ENCODE measurements at regions not wholly inside any gene's neighbourhood (a gene's known extent, or its start where the extent isn't known, plus 50 kb on each side); places are given as distances from the start of the nearest gene placed in this dataset.

- Histone ChIP-seq H3K79me1 (ENCODE audit: low read length) (no peaks in the 10 kb centered on the region), H3K4ac (ENCODE audit: low read depth, low read length) (no peak overlapping the region), H4K91ac (ENCODE audit: low read depth, low read length) (no peak overlapping the region), H4K8ac (ENCODE audit: low read depth, low read length) (no peak overlapping the region), H3K27me3 (ENCODE audit: insufficient read depth, low read length) (no peaks in the 10 kb centered on the region), H3K27ac (ENCODE audit: low read depth, low read length) (no peak overlapping the region), H3K18ac (ENCODE audit: low read length) (no peak overlapping the region), H3K23ac (ENCODE audit: low read length) (no peak overlapping the region), H3K36me3 (ENCODE audit: control insufficient read depth in 1 of 2, insufficient read depth in 2 of 2, low read length in 2 of 2) (no peaks in the 10 kb centered on the region), H3K79me2 (ENCODE audit: control insufficient read depth, insufficient read depth, low read length, poor library complexity) (no peaks in the 10 kb centered on the region), H3K4me2 (ENCODE audit: low read length) (no peak overlapping the region), H3K9ac (ENCODE audit: low read length) (no peak overlapping the region), H4K12ac (ENCODE audit: low read depth, low read length) (peak overlapping the region; percentile 59), H3K4me3 (ENCODE audit: low read depth, low read length) (no peak overlapping the region), H3K14ac (ENCODE audit: low read length) (no peak overlapping the region), H2AK5ac (ENCODE audit: low read length) (no peak overlapping the region), H2BK5ac (ENCODE audit: low read depth, low read length, poor library complexity) (no peak overlapping the region), H3K4me1 (ENCODE audit: control insufficient read depth in 1 of 2, insufficient read depth in 2 of 2, low read length in 2 of 2) (no peaks in the 10 kb centered on the region), H3K9me3 (ENCODE audit: insufficient read depth, low read depth, low read length) (no peaks in the 10 kb centered on the region), H2BK120ac (ENCODE audit: insufficient read depth, low read length, poor library complexity) (no peak overlapping the region), H2AFZ (ENCODE audit: insufficient read depth, low read length, poor library complexity) (no peak overlapping the region), H2BK12ac (ENCODE audit: low read length) (no peak overlapping the region)
- DNase-seq, result no peak
- no CpG with 5 or more reads among the region's 5 CpGs for WGBS (ENCODE audit: extremely low coverage, insufficient coverage, insufficient read length)
Observed at GRCh38 chr10:121155742-121156474, 304.7 kb downstream of the WDR11 start.

DNA sequence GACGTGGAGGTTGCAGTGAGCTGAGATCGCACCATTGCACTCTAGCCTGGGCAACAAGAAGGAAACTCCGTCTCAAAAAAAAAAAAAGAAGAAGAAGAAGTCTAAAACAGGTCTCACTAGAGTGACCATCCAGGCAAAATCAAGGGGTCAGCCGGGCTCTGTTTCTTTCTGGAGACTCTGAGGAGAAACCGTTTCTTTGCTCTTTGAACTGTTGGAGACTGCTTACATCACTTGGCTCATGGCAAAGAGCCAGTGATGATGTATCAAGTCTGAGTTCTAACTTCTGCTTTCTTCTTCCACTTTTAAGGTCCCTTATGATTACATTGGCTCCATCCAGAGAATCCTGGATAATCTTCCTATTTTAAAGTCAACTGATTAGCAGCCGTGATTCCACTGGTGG lies 306.8 kb downstream of the WDR11 start:
- H3K23ac ChIP-seq (ENCODE audit: low read length), result no peak overlapping the region
- no peak overlapping the region for H2BK120ac ChIP-seq (ENCODE audit: insufficient read depth, low read length, poor library complexity)
- WGBS (ENCODE audit: extremely low coverage, insufficient coverage, insufficient read length), result no CpG with 5 or more reads among the region's 6 CpGs
- DNase-seq, result peak in 1 of 2 donors; percentile 40
- no peak overlapping the region for H4K91ac ChIP-seq (ENCODE audit: low read depth, low read length)
- no peak overlapping the region for H3K4ac ChIP-seq (ENCODE audit: low read depth, low read length)
- H2AFZ ChIP-seq (ENCODE audit: insufficient read depth, low read length, poor library complexity), result no peak overlapping the region
- H4K12ac ChIP-seq (ENCODE audit: low read depth, low read length), result no peak overlapping the region
- H3K4me1 ChIP-seq (ENCODE audit: control insufficient read depth in 1 of 2, insufficient read depth in 2 of 2, low read length in 2 of 2), result no peaks in the 10 kb centered on the region
- H3K27ac ChIP-seq (ENCODE audit: low read depth, low read length), result no peak overlapping the region
- no peak overlapping the region for H2AK5ac ChIP-seq (ENCODE audit: low read length)
- H3K79me1 ChIP-seq (ENCODE audit: low read length), result no peaks in the 10 kb centered on the region
- no peaks in the 10 kb centered on the region for H3K36me3 ChIP-seq (ENCODE audit: control insufficient read depth in 1 of 2, insufficient read depth in 2 of 2, low read length in 2 of 2)
- no peak overlapping the region for H3K4me2 ChIP-seq (ENCODE audit: low read length)
- H3K18ac ChIP-seq (ENCODE audit: low read length), result no peak overlapping the region
- no peak overlapping the region for H2BK12ac ChIP-seq (ENCODE audit: low read length)
- no peaks in the 10 kb centered on the region for H3K79me2 ChIP-seq (ENCODE audit: control insufficient read depth, insufficient read depth, low read length, poor library complexity)
- no peaks in the 10 kb centered on the region for H3K9me3 ChIP-seq (ENCODE audit: insufficient read depth, low read depth, low read length)
- H3K27me3 ChIP-seq (ENCODE audit: insufficient read depth, low read length), result no peaks in the 10 kb centered on the region
- H3K4me3 ChIP-seq (ENCODE audit: low read depth, low read length), result no peak overlapping the region
- no peak overlapping the region for H3K14ac ChIP-seq (ENCODE audit: low read length)
- no peak overlapping the region for H3K9ac ChIP-seq (ENCODE audit: low read length)
- H4K8ac ChIP-seq (ENCODE audit: low read depth, low read length), result no peak overlapping the region
- H2BK5ac ChIP-seq (ENCODE audit: low read depth, low read length, poor library complexity), result no peak overlapping the region

GRCh38 chr10:121158988-121159579 lies 307.9 kb downstream of the WDR11 start:
- H3K9me3 ChIP-seq (ENCODE audit: insufficient read depth, low read depth, low read length), result no peaks in the 10 kb centered on the region
- no peaks in the 10 kb centered on the region for H3K27me3 ChIP-seq (ENCODE audit: insufficient read depth, low read length)
- no peak overlapping the region for H2BK5ac ChIP-seq (ENCODE audit: low read depth, low read length, poor library complexity)
- H2BK120ac ChIP-seq (ENCODE audit: insufficient read depth, low read length, poor library complexity), result no peak overlapping the region
- no peak overlapping the region for H3K27ac ChIP-seq (ENCODE audit: low read depth, low read length)
- no peak overlapping the region for H4K12ac ChIP-seq (ENCODE audit: low read depth, low read length)
- no peak overlapping the region for H3K4ac ChIP-seq (ENCODE audit: low read depth, low read length)
- H3K4me1 ChIP-seq (ENCODE audit: control insufficient read depth in 1 of 2, insufficient read depth in 2 of 2, low read length in 2 of 2), result no peaks in the 10 kb centered on the region
- no peak overlapping the region for H2BK12ac ChIP-seq (ENCODE audit: low read length)
- H4K8ac ChIP-seq (ENCODE audit: low read depth, low read length), result no peak overlapping the region
- no peak overlapping the region for H3K18ac ChIP-seq (ENCODE audit: low read length)
- H3K79me1 ChIP-seq (ENCODE audit: low read length), result no peaks in the 10 kb centered on the region
- H3K23ac ChIP-seq (ENCODE audit: low read length), result no peak overlapping the region
- H2AFZ ChIP-seq (ENCODE audit: insufficient read depth, low read length, poor library complexity), result no peak overlapping the region
- H2AK5ac ChIP-seq (ENCODE audit: low read length), result no peak overlapping the region
- no peak overlapping the region for H3K9ac ChIP-seq (ENCODE audit: low read length)
- H3K4me2 ChIP-seq (ENCODE audit: low read length), result no peak overlapping the region
- H3K36me3 ChIP-seq (ENCODE audit: control insufficient read depth in 1 of 2, insufficient read depth in 2 of 2, low read length in 2 of 2), result no peaks in the 10 kb centered on the region
- no peak for DNase-seq
- WGBS (ENCODE audit: extremely low coverage, insufficient coverage, insufficient read length), result no CpG with 5 or more reads among the region's 2 CpGs
- no peak overlapping the region for H4K91ac ChIP-seq (ENCODE audit: low read depth, low read length)
- no peak overlapping the region for H3K4me3 ChIP-seq (ENCODE audit: low read depth, low read length)
- no peak overlapping the region for H3K14ac ChIP-seq (ENCODE audit: low read length)
- no peaks in the 10 kb centered on the region for H3K79me2 ChIP-seq (ENCODE audit: control insufficient read depth, insufficient read depth, low read length, poor library complexity)

DNA sequence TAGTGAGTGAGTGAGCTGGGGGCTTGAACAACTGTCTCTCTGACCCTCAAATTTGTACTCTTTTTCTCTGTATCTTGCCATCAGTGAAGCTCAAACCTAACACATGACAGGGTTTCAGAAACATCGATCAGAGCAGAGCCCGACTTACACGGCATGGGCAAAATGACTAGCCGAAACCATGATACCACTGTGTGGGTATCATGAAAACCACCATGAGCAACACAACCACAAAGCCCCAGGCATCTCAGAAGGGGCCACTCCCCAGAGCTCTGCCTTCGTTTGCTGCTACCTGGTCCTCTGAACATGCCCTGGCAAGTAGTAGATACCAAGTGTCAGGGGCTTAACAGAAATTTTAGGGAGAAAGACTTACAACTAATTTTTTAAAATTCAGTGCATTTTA lies 308.5 kb downstream of the WDR11 start:
- Histone ChIP-seq H3K14ac (ENCODE audit: low read length) (no peak overlapping the region), H3K4me1 (ENCODE audit: control insufficient read depth in 1 of 2, insufficient read depth in 2 of 2, low read length in 2 of 2) (no peaks in the 10 kb centered on the region), H4K91ac (ENCODE audit: low read depth, low read length) (no peak overlapping the region), H3K36me3 (ENCODE audit: control insufficient read depth in 1 of 2, insufficient read depth in 2 of 2, low read length in 2 of 2) (no peaks in the 10 kb centered on the region), H3K27me3 (ENCODE audit: insufficient read depth, low read length) (no peaks in the 10 kb centered on the region), H3K79me1 (ENCODE audit: low read length) (no peaks in the 10 kb centered on the region), H3K4me2 (ENCODE audit: low read length) (no peak overlapping the region), H3K23ac (ENCODE audit: low read length) (no peak overlapping the region), H3K4ac (ENCODE audit: low read depth, low read length) (no peak overlapping the region), H3K4me3 (ENCODE audit: low read depth, low read length) (no peak overlapping the region), H4K8ac (ENCODE audit: low read depth, low read length) (no peak overlapping the region), H3K79me2 (ENCODE audit: control insufficient read depth, insufficient read depth, low read length, poor library complexity) (no peaks in the 10 kb centered on the region), H4K12ac (ENCODE audit: low read depth, low read length) (no peak overlapping the region), H3K27ac (ENCODE audit: low read depth, low read length) (no peak overlapping the region), H2BK5ac (ENCODE audit: low read depth, low read length, poor library complexity) (no peak overlapping the region), H2AK5ac (ENCODE audit: low read length) (no peak overlapping the region), H3K9me3 (ENCODE audit: insufficient read depth, low read depth, low read length) (no peaks in the 10 kb centered on the region), H3K9ac (ENCODE audit: low read length) (no peak overlapping the region), H2BK120ac (ENCODE audit: insufficient read depth, low read length, poor library complexity) (no peak overlapping the region), H2BK12ac (ENCODE audit: low read length) (no peak overlapping the region), H2AFZ (ENCODE audit: insufficient read depth, low read length, poor library complexity) (no peak overlapping the region), H3K18ac (ENCODE audit: low read length) (no peak overlapping the region)
- DNase-seq, result no peak
- no CpG with 5 or more reads among the region's 5 CpGs for WGBS (ENCODE audit: extremely low coverage, insufficient coverage, insufficient read length)

Measured in trophoblast cell (in vitro differentiated cells and primary cell).